CD14-positive monocyte (primary cell): ENCODE measurements at regions not wholly inside any gene's neighbourhood (a gene's known extent, or its start where the extent isn't known, plus 50 kb on each side); places are given as distances from the start of the nearest gene placed in this dataset.

Experiments used
- DNase-seq, 3 donors: peaks; one replicate each; pipeline ENCODE4 v3.0.0-alpha.2; 2011 to 2022
- H2AFZ ChIP-seq: 2 replicates; pipeline ENCODE4 v1.6.0; 2012; ENCODE audit warnings: mild to moderate bottlenecking, low read depth, low read length, inconsistent platforms; ENCODE audit not compliant: insufficient read depth, poor library complexity, severe bottlenecking
- H3K27ac ChIP-seq, 2 donors: 1 replicate in 1 of 2; 2 replicates in 1 of 2; pipeline ENCODE4 v1.5.1; 2012 to 2013; ENCODE audit warnings: low read length in 2 of 2, control low read depth in 1 of 2, inconsistent platforms in 1 of 2, low read depth in 1 of 2, mild to moderate bottlenecking in 1 of 2
- H3K27me3 ChIP-seq, 2 donors: one replicate each; pipeline versions ENCODE4 v1.6.0 to v1.6.1; 2011 to 2013; ENCODE audit warnings: low read length in 2 of 2; ENCODE audit not compliant: control insufficient read depth in 2 of 2, insufficient read depth in 2 of 2
- H3K36me3 ChIP-seq, 2 donors: replicated peaks in 1 of 2; 1 replicate in 1 of 2; 2 replicates in 1 of 2; pipeline versions ENCODE4 v1.5.1 to v1.6.1; 2012 to 2013; ENCODE audit warnings: low read length in 2 of 2, control low read depth in 1 of 2, inconsistent platforms in 1 of 2, mild to moderate bottlenecking in 1 of 2; ENCODE audit not compliant: insufficient read depth in 2 of 2, control insufficient read depth in 1 of 2
- H3K4me1 ChIP-seq, 2 donors: 1 replicate in 1 of 2; 2 replicates in 1 of 2; pipeline versions ENCODE4 v1.5.1 to v1.6.1; 2012 to 2013; ENCODE audit warnings: low read length in 2 of 2, control low read depth in 1 of 2, inconsistent platforms in 1 of 2, mild to moderate bottlenecking in 1 of 2, moderate library complexity in 1 of 2; ENCODE audit not compliant: insufficient read depth in 2 of 2, control insufficient read depth in 1 of 2
- H3K4me2 ChIP-seq: replicated peaks from 2 replicates; pipeline ENCODE3; 2012; ENCODE audit warnings: low read length, moderate library complexity, mild to moderate bottlenecking; ENCODE audit not compliant: poor library complexity, severe bottlenecking; ENCODE audit errors: extremely low read depth
- H3K4me3 ChIP-seq, 3 experiments: fragments of 200-600 bp in 1 of 3; sonication (generic) in 1 of 3; replicated peaks in 1 of 3; 1 replicate in 2 of 3; 2 replicates in 1 of 3; pipeline ENCODE4 v1.5.1; 2011 to 2013; ENCODE audit warnings: low read length in 3 of 3, mild to moderate bottlenecking in 3 of 3, control low read depth in 2 of 3, low read depth in 2 of 3, inconsistent platforms in 1 of 3, moderate library complexity in 1 of 3
- H3K79me2 ChIP-seq: 2 replicates; pipeline ENCODE4 v1.6.0; 2012; ENCODE audit warnings: mild to moderate bottlenecking, control low read depth, inconsistent platforms, low read length, moderate library complexity; ENCODE audit not compliant: insufficient read depth
- H3K9ac ChIP-seq: 2 replicates; pipeline ENCODE4 v1.6.0; 2017; ENCODE audit warnings: low read length, mild to moderate bottlenecking; ENCODE audit not compliant: insufficient read depth, poor library complexity, severe bottlenecking
- H3K9me3 ChIP-seq, 2 donors: replicated peaks in 1 of 2; 1 replicate in 1 of 2; 2 replicates in 1 of 2; pipeline versions ENCODE4 v1.5.1 to v1.6.1; 2012 to 2013; ENCODE audit warnings: low read length in 2 of 2, control low read depth in 1 of 2; ENCODE audit not compliant: control insufficient read depth in 1 of 2, insufficient read depth in 1 of 2
- H4K20me1 ChIP-seq: 2 replicates; pipeline ENCODE4 v1.6.0; 2012; ENCODE audit warnings: mild to moderate bottlenecking, low read length, control low read depth, moderate library complexity; ENCODE audit not compliant: insufficient read depth
- H3K27ac Mint-ChIP-seq, 7 donors: one replicate each; pipeline ENCODE4 v1.8.0; 2020; ENCODE audit warnings: mild to moderate bottlenecking in 7 of 7, mixed read lengths in 7 of 7, moderate library complexity in 6 of 7, inconsistent platforms in 2 of 7
- H3K27me3 Mint-ChIP-seq, 3 donors: one replicate each; pipeline ENCODE4 v1.8.0; 2021 to 2022; ENCODE audit warnings: low read depth in 3 of 3, mild to moderate bottlenecking in 3 of 3, mixed read lengths in 3 of 3, moderate library complexity in 3 of 3, inconsistent platforms in 1 of 3
- H3K36me3 Mint-ChIP-seq, 2 donors: one replicate each; pipeline ENCODE4 v1.8.0; 2020; ENCODE audit warnings: mixed read lengths in 2 of 2, inconsistent platforms in 1 of 2, mild to moderate bottlenecking in 1 of 2
- H3K4me1 Mint-ChIP-seq: one replicate; pipeline ENCODE4 v1.8.0; 2020; ENCODE audit warnings: mild to moderate bottlenecking, mixed read lengths
- H3K4me3 Mint-ChIP-seq, 2 donors: one replicate each; pipeline ENCODE4 v1.8.0; 2020; ENCODE audit warnings: mild to moderate bottlenecking in 2 of 2, mixed read lengths in 2 of 2, moderate library complexity in 1 of 2
- H3K9me3 Mint-ChIP-seq, 7 donors: one replicate each; pipeline ENCODE4 v1.8.0; 2020 to 2022; ENCODE audit warnings: mixed read lengths in 7 of 7, mild to moderate bottlenecking in 6 of 7, moderate library complexity in 6 of 7, inconsistent platforms in 2 of 7
- CTCF ChIP-seq: fragments of 200-600 bp; IDR thresholded peaks from one replicate; pipeline ENCODE4 v1.8.0; 2022; ENCODE audit warnings: antibody characterized with exemption, mild to moderate bottlenecking
- WGBS: methylation state at CpG from one replicate; pipeline ENCODE4 v1.1.5; 2013; ENCODE audit warnings: missing lambda C conversion rate; ENCODE audit not compliant: insufficient coverage; 5-methylcytosine and 5-hydroxymethylcytosine counted together
- intact Hi-C, 2 donors: fragments of 100-400 bp; cut with micrococcal nuclease; formaldehyde crosslinking; loops; one replicate each; pipeline versions ENCODE4 v1.15.0 to v1.15.1; 2023

GRCh38 chr6:28732052-28732451 lies 191.7 kb downstream of the TRIM27 start:
- no peak for TF ChIP-seq CTCF

GRCh38 chr6:28734443-28734959 lies 189.3 kb downstream of the TRIM27 start:
- no peaks in the 10 kb centered on the region for H4K20me1 ChIP-seq
- no peak overlapping the region for H3K4me2 ChIP-seq
- H3K36me3 ChIP-seq: no peaks in the 10 kb centered on the region
- Mint-ChIP-seq H3K9me3 (peaks cover 22 to 88% (median 76%) of the 10 kb centered on the region in 7 donors), H3K27me3 (peaks cover 96 to 100% (median 98%) of the 10 kb centered on the region in 3 donors), H3K4me1 (no peaks in the 10 kb centered on the region), H3K27ac (no peak overlapping the region), H3K36me3 (peaks cover 3 to 10% of the 10 kb centered on the region in 2 donors), H3K4me3 (peak overlapping the region in 1 of 2 donors; percentile 71)
- intact Hi-C loops: no loop called here
- no peak overlapping the region for H2AFZ ChIP-seq
- H3K9me3 ChIP-seq: peaks cover 40 to 92% of the 10 kb centered on the region in 2 donors
- no peak overlapping the region for H3K27ac ChIP-seq
- TF ChIP-seq CTCF: no peak
- no peak overlapping the region for H3K4me3 ChIP-seq
- no peak for DNase-seq
- H3K27me3 ChIP-seq: peaks cover 82 to 99% of the 10 kb centered on the region in 2 donors
- no peaks in the 10 kb centered on the region for H3K79me2 ChIP-seq
- H3K9ac ChIP-seq: no peak overlapping the region
- no peaks in the 10 kb centered on the region for H3K4me1 ChIP-seq
- 14% methylated on average over 4 of the region's 15 CpGs for WGBS

More at GRCh38 chr6:28732052-28732451, 191.7 kb downstream of the TRIM27 start:
- Mint-ChIP-seq H3K27me3 (peaks cover 94 to 99% (median 94%) of the 10 kb centered on the region in 3 donors), H3K36me3 (peaks cover 3 to 10% of the 10 kb centered on the region in 2 donors), H3K27ac (no peak overlapping the region), H3K9me3 (peaks cover 20 to 83% (median 62%) of the 10 kb centered on the region in 7 donors), H3K4me1 (peaks cover 10% of the 10 kb centered on the region), H3K4me3 (peak overlapping the region in 1 of 2 donors; percentile 54)
- no peaks in the 10 kb centered on the region for H4K20me1 ChIP-seq
- no peak overlapping the region for H3K9ac ChIP-seq
- no peak overlapping the region for H2AFZ ChIP-seq
- H3K27ac ChIP-seq: no peak overlapping the region
- H3K36me3 ChIP-seq: no peaks in the 10 kb centered on the region
- H3K4me3 ChIP-seq: no peak overlapping the region
- WGBS: 54% methylated on average over 2 of the region's 5 CpGs
- H3K4me2 ChIP-seq: no peak overlapping the region
- no peak for DNase-seq
- intact Hi-C loops: no loop called here
- no peaks in the 10 kb centered on the region for H3K79me2 ChIP-seq
- peaks cover 33 to 83% of the 10 kb centered on the region in 2 donors for H3K9me3 ChIP-seq
- peaks cover 3 to 6% of the 10 kb centered on the region in 2 donors for H3K4me1 ChIP-seq
- peaks cover 84 to 98% of the 10 kb centered on the region in 2 donors for H3K27me3 ChIP-seq
